ENCODE measurements at regions not wholly inside any gene's neighbourhood (a gene's known extent, or its start where the extent isn't known, plus 50 kb on each side); places are given as distances from the start of the nearest gene placed in this dataset.

- no peak for TF ChIP-seq FOXP4 (CRISPR knock-in tag; IDR thresholded peaks at IDR 0.05)
- TF ChIP-seq PRRX2 (CRISPR knock-in tag; IDR thresholded peaks at IDR 0.05), result no peak
- TF ChIP-seq STAT6 (CRISPR knock-in tag; conservative IDR thresholded peaks at IDR 0.05; ENCODE audit: low read depth), result no peak
- TF ChIP-seq CTCF (IDR thresholded peaks at IDR 0.05), result no peak
- no peak for TF ChIP-seq NR3C1 (CRISPR knock-in tag; conservative IDR thresholded peaks at IDR 0.05; ENCODE audit: low read depth)
- no peak for TF ChIP-seq MAX (CRISPR knock-in tag; IDR thresholded peaks at IDR 0.05)
- no peak for TF ChIP-seq JAZF1 (CRISPR knock-in tag; IDR thresholded peaks at IDR 0.05)
- no peak for TF ChIP-seq TCF7 (CRISPR knock-in tag; IDR thresholded peaks at IDR 0.05; ENCODE audit: low read depth)
- TF ChIP-seq ZNF138 (CRISPR knock-in tag; conservative IDR thresholded peaks at IDR 0.05), result no peak
- no peak for TF ChIP-seq ATF2 (CRISPR knock-in tag; IDR thresholded peaks at IDR 0.05; ENCODE audit: borderline replicate concordance, low read depth)
- no peak for TF ChIP-seq ELF4 (CRISPR knock-in tag; IDR thresholded peaks at IDR 0.05; ENCODE audit: low read depth)
- TF ChIP-seq IRF2 (CRISPR knock-in tag; IDR thresholded peaks at IDR 0.05; ENCODE audit: borderline replicate concordance, low read depth), result no peak
Observed at GRCh38 chr9:20065796-20066700, 277.2 kb upstream of the SLC24A2 start.
